ENCODE measurements at regions not wholly inside any gene's neighbourhood (a gene's known extent, or its start where the extent isn't known, plus 50 kb on each side); places are given as distances from the start of the nearest gene placed in this dataset.
"Not testable (repeated sequence)": the region's sequence is repeated elsewhere in the genome, so short reads cannot be mapped to it uniquely, and the experiment has no call there.

DNA sequence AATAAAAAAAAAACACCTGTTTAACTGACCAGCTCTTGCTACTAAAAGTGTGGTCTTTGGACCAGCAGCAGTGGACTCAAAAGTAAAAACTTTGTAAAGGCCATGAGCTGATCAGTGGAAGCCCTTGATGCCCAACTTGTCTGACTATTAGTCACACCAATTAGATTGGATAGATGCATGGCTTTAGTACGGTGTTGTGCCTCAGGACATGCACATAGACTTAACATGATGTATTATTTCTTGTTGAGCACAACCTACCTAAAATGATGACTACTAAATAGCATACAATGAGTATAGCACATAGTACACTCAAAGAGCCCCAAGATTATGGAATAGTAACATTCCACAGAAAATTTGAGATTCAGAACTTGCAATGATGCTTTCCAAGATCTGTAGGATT is 95.1 kb upstream of the FIBIN start:
- no peak for DNase-seq (ENCODE audit: low spot score)

- no peak for DNase-seq (ENCODE audit: low spot score)
These were observed 92.8 kb upstream of the FIBIN start for GRCh38 chr11:26901162-26901561.

DNA sequence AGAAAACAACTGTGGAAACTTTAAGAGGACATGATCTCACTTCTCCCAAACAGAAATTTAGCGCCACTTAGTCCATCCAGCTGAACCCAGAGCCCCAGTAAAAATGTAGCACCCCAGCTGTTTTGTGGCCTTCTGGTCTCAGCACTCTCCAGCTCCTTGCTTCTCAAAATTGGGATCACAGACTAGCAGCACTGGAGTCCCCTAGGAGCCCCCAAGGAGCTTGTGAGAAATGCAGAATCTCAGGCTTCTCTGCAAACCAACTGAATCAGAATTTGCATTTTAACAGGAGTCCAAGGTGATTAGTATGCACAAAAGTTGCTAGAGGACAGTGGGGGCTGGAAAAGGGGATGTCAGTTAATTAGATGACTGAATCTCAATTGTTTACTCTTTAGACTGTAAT is 89.8 kb upstream of the FIBIN start:
- DNase-seq (ENCODE audit: low spot score): no peak

DNA sequence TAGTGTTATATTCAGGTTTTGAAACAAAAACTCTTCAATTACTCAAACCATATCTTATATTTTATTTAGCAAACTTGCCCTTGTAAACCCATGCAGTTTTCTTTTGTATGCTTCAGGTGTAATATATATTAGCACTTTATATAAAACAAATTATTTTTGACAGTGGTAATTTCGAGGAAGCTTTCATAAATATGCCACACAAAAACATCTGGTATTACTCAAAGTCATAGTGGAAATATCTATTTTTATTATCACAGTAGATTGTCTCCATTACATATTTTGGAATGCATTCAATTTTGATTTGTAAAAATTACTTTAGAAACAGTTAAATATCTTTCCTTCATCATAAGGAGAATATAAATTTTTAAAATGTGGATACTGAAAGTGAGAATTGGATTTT is 89.1 kb upstream of the FIBIN start:
- no peak for DNase-seq (ENCODE audit: low spot score)

- no peak for DNase-seq (ENCODE audit: low spot score)
These were observed 88.5 kb upstream of the FIBIN start for GRCh38 chr11:26905368-26905767.

DNA sequence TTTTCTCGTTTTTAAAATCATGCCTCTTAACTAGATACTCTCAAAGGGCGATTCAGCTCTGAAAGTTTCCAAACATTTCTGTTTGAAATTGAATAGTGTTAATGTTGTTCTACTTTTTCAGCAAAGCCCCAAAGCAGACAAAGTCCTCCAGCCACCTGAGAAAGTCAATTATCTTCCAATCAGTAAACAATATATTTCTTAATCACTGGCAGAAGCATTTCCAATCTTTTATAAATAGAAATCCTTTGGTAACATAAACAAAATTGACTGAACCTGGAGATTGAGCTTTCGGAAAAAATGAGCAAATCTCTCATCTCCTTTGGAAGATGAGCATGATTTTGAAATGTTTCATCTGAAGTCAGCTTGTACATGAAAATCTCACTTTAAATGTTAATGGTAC is 84.4 kb upstream of the FIBIN start:
- DNase-seq (ENCODE audit: low spot score): no peak

- no peak for DNase-seq (ENCODE audit: low spot score)
These were observed 83.8 kb upstream of the FIBIN start for GRCh38 chr11:26909991-26910591.

DNA sequence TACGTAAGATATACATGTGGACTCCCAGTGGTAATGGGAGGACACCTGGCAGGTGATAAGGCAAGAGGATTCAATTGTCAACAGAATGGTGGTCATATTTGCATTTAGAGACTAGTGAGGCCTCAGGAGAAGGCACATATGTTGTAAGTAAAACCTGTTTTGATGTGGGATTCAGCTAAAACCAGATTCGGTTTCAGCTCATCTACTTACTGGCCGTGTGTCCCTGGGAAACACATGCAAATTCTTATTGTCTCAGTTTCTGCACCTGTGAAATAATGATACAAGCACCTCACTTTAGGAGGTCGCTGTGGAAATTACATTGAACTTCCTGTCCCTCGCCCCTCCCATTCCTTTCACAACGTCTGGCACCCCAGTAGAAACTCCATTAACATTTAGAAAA is 78.9 kb upstream of the FIBIN start:
- no peak for DNase-seq (ENCODE audit: low spot score)

DNA sequence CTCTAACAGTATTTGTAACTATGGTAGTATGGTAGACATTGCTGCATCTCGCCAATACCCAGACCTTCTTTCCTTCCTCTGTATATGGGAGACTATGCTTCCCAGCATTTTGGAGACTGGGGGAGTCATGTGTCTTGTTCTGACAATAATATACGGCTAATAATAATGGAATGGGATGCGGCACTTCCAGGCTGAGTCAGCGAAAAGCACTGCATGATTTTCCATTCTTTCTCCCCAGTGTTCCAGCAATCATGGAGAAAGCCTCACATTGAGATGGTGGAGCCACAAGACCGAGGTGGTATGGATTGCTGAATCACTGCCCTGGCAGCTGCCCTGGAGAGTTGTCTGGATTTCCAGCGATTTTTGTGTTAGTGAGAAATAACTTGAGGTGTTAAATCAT is 77.1 kb upstream of the FIBIN start:
- DNase-seq (ENCODE audit: low spot score): no peak

DNA sequence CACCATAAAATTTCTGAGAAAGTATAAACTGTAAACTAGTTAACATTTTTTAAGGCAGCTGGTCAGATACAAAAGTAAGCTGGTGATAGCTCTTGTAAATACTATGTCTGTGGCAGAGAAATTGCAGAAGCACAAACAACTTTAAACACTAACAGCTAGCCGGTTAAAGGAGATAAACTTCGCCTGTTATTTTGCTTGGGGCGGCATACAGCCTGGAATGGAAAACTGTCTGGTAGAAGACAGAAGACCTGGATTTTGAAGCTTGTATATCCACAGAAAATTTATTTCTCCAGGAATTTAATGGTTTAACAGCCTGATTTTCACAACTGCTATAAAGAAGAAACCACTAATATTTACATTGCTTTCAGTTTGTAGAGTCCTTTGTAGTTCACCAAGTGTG is 65.3 kb upstream of the FIBIN start:
- no peak for DNase-seq (ENCODE audit: low spot score)

- no peak for DNase-seq (ENCODE audit: low spot score)
These were observed 64.0 kb upstream of the FIBIN start for GRCh38 chr11:26929806-26930517.

GRCh38 chr11:26930518-26931247 is 63.2 kb upstream of the FIBIN start:
- no peak for DNase-seq (ENCODE audit: low spot score)

DNA sequence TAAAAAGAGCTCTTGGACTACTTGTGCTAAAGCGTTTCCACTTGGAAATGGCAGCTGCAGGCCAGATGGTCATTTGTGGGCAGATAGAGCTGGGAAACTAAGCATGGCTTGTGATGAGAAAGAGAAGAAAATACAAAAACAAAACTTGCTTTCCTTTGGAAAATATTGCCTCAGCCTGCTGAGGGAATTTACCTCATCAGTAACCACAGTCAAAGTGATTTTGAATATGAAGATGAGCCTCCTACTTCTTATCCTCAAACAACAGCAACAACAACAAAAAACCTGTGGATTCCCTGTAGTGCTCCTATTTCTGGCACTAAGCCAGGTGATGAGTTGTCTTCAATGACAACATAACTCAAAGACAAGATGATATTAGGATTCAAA is 62.7 kb upstream of the FIBIN start:
- no peak for DNase-seq (ENCODE audit: low spot score)

GRCh38 chr11:26931881-26932280 is 62.0 kb upstream of the FIBIN start:
- DNase-seq (ENCODE audit: low spot score): no peak

DNA sequence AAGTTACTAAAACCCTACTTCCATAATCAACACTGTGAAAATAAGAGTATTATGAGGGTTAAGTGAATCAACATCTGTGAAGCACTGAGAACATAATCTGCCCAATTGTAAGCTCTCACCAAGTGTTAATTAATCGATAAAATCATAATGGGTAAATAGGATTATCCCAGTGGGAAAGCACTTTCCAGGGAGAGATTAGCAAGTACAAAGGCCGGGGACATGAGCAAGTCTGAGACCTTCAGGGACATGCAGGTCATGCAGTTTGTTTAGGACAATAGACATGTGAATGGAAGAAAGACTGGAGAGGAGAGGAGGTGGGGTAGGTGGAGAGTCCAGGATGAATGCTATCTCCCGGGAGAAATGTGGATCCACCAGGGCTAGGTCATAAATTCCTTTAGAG is 57.8 kb upstream of the FIBIN start:
- no peak for DNase-seq (ENCODE audit: low spot score)

GRCh38 chr11:26937386-26937785 is 56.5 kb upstream of the FIBIN start:
- no peak for DNase-seq (ENCODE audit: low spot score)

DNA sequence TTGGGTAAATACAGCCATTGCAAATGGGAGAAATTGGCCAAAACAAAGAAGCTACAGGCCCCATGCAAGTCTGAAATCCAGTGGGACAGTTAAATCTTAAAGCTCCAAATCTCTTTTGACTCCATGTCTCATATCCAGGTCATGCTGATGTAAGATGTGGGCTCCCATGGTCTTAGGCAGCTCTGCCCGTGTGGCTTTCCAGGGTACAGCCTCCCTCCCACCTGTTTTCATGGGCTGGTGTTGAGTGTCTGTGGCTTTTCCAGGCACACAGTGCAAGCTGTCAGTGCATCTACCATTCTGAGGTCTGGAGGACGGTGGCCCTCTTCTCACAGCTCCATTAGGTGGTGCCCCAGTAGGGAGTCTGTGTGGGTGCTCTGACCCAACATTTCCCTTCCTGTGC is 53.4 kb upstream of the FIBIN start:
- not testable (repeated sequence) for DNase-seq (ENCODE audit: low spot score)

DNA sequence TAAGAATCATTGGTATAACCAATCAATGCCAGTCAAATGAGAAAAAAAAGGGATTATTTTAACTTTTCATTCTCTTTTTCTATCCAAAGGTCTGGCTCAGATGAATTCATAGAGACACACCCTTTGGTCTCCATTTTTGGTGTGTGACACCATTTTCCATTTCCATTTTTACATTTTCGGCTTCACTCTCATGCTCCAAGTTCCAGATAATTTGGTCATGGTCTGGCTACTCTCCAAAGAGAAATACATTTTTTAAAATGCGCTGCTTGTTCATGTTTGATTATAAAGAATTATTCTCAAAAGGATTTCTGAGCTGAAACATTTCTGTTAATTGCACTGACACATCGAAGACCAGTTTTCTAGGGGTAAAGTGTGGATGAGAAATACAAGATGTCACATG is 51.6 kb upstream of the FIBIN start:
- DNase-seq (ENCODE audit: low spot score): no peak

- DNase-seq (ENCODE audit: low spot score): no peak
These were observed 50.3 kb upstream of the FIBIN start for GRCh38 chr11:26943636-26944035.
